Ascending aorta (tissue), 2 donors: ENCODE measurements at regions not wholly inside any gene's neighbourhood (a gene's known extent, or its start where the extent isn't known, plus 50 kb on each side); places are given as distances from the start of the nearest gene placed in this dataset.

ENCODE experiments used
- DNase-seq, 2 donors: peaks; one replicate each; pipeline ENCODE4 v3.0.0-alpha.2; 2019; ENCODE audit warnings: low spot score in 2 of 2
- H3K27ac ChIP-seq, 2 donors: fragments of 200-600 bp; sonication (generic); one replicate each; pipeline ENCODE4 v1.5.1; 2016 to 2017; ENCODE audit warnings: mild to moderate bottlenecking in 1 of 2
- H3K27me3 ChIP-seq: fragments of 200-600 bp; sonication (generic); one replicate; pipeline ENCODE4 v1.5.1; 2017
- H3K36me3 ChIP-seq, 2 donors: fragments of 200-600 bp; sonication (generic); one replicate each; pipeline ENCODE4 v1.5.1; 2016
- H3K4me1 ChIP-seq, 2 donors: fragments of 200-600 bp; sonication (generic); one replicate each; pipeline ENCODE4 v1.5.1; 2016 to 2017; ENCODE audit warnings: mild to moderate bottlenecking in 1 of 2
- H3K4me3 ChIP-seq, 2 donors: fragments of 200-600 bp; sonication (generic); one replicate each; pipeline ENCODE4 v1.5.1; 2016 to 2017; ENCODE audit warnings: mild to moderate bottlenecking in 1 of 2
- H3K9me3 ChIP-seq, 2 donors: fragments of 200-600 bp; sonication (generic); one replicate each; pipeline ENCODE4 v1.5.1; 2016
- intact Hi-C: fragments of 100-400 bp; cut with DNase I; formaldehyde crosslinking; loops from one replicate; pipeline ENCODE4 v1.15.1; 2023
- TF ChIP-seq, protein P1 (sequence below), 3 experiments: fragments of 200-600 bp in 2 of 3; fragments of 450-650 bp in 1 of 3; sonication (generic) in 2 of 3; IDR thresholded peaks; one replicate each; pipeline ENCODE4 v1.5.1; 2016 to 2019; ENCODE audit warnings: antibody characterized with exemption in 3 of 3, mild to moderate bottlenecking in 1 of 3, moderate library complexity in 1 of 3

DNA sequence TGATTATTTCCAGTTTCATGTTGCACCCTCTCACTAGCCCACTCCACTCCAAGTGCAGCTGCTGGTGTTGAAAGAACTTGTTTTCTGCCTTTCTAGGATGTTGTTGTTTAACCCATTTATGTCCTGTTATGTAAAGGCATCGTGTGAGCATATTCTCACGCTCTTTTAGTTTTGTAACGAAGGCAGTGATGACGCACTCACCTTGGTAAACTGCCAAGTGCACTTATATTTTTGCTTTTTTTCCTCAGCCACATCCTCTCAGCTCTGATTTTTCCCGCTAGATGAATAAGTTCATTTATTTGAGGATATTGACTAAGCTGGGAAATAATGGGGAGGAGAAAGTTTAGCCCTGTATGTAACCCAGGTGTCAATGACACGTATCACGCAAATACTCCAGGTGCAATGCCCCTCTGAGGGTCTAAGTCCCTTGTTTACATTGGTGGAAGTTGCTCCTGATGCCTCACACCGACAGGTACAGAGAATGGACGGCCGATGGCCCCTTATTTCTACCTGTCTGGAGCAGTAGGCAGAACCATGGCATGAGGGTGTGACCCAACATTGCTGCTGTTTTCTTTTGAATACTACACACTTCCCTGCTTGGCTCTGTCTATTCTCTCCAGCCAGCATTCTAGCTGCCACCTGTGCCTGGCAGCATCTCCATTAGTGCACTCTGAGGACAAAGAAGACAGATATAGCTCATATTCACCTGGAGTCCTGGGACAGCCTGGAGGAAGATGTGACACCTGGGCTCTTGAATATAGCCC is 132.7 kb upstream of the SLC24A3 start:
- intact Hi-C loops, result no loop called here
- no peak for DNase-seq
- TF ChIP-seq, protein P1, sequence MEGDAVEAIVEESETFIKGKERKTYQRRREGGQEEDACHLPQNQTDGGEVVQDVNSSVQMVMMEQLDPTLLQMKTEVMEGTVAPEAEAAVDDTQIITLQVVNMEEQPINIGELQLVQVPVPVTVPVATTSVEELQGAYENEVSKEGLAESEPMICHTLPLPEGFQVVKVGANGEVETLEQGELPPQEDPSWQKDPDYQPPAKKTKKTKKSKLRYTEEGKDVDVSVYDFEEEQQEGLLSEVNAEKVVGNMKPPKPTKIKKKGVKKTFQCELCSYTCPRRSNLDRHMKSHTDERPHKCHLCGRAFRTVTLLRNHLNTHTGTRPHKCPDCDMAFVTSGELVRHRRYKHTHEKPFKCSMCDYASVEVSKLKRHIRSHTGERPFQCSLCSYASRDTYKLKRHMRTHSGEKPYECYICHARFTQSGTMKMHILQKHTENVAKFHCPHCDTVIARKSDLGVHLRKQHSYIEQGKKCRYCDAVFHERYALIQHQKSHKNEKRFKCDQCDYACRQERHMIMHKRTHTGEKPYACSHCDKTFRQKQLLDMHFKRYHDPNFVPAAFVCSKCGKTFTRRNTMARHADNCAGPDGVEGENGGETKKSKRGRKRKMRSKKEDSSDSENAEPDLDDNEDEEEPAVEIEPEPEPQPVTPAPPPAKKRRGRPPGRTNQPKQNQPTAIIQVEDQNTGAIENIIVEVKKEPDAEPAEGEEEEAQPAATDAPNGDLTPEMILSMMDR (IDR thresholded peaks at IDR 0.05), result no peak

DNA sequence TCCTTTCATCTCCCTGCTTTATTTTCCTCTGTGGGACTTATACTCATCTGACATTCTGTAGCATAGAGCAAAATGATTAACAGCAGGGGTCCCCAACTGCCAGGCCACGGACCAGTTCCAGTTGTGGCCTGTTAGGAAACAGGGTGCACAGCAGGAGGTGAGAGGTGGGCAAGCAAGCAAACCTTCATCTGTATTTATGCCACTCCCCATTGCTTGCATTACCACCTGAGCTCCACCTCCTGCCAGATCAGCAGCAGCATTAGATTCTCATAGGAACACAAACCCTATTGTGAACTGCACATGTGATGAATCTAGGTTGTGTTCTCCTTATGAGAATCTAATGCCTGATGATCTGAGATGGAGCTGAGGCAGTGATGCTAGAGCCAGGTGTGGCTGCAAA is 130.5 kb upstream of the SLC24A3 start:
- no peaks in the 10 kb centered on the region for H3K27me3 ChIP-seq
- no peaks in the 10 kb centered on the region for H3K36me3 ChIP-seq
- no peaks in the 10 kb centered on the region for H3K9me3 ChIP-seq
- H3K4me3 ChIP-seq, result no peak overlapping the region
- no peaks in the 10 kb centered on the region for H3K4me1 ChIP-seq
- no peak overlapping the region for H3K27ac ChIP-seq
- DNase-seq, result no peak
- TF ChIP-seq, protein P1 (IDR thresholded peaks at IDR 0.05), result no peak
- intact Hi-C loops, result no loop called here

More for the DNA sequence above, 132.7 kb upstream of the SLC24A3 start:
- no peaks in the 10 kb centered on the region for H3K36me3 ChIP-seq
- H3K27me3 ChIP-seq, result no peaks in the 10 kb centered on the region
- H3K4me3 ChIP-seq, result no peak overlapping the region
- no peaks in the 10 kb centered on the region for H3K4me1 ChIP-seq
- no peaks in the 10 kb centered on the region for H3K9me3 ChIP-seq
- H3K27ac ChIP-seq, result no peak overlapping the region

DNA sequence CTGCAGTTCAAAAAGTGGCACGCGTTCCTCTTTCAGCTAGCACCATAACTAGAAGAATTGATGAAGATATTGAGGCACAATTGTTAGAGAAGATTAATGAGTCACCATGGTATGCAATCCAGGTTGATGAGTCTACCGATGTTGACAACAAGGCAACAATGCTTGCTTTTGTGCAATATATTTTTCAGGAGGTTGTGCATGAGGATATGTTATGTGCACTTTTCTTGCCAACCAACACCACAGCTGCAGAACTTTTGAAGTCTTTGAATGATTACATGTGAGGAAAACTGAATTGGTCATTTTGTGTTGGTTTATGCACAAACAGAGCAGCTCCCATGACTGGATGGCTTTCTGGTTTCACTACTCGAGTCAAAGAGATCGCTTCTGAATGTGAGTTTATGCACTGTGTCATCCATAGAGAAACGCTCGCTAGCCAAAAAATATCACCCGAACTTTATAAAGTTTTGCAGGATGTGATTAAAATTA is 129.3 kb upstream of the SLC24A3 start:
- Histone ChIP-seq H3K4me1 (no peaks in the 10 kb centered on the region), H3K27me3 (no peaks in the 10 kb centered on the region), H3K36me3 (no peaks in the 10 kb centered on the region), H3K9me3 (no peaks in the 10 kb centered on the region), H3K27ac (no peak overlapping the region), H3K4me3 (no peak overlapping the region)
- intact Hi-C loops, result no loop called here
- DNase-seq, result no peak
- TF ChIP-seq, protein P1 (IDR thresholded peaks at IDR 0.05), result no peak

DNA sequence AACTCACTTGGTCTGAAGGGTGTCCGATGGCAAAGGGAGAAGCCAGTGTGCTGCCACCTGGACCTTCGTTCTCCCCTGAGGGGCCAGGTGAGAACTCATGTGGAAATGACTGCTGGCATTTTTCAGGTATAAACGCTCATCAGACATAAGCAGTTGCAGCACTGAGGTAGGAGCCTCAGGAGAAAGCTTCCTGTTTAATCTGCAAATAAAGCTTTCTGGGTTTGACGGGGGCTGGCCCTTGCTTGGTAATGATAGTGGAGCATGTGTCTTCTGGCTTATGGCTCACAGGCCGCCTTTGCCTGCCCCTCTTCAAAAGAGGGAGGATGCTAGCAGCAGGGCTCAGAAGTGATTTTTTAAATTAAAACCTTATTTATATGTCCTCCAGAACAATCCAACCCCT is 122.1 kb upstream of the SLC24A3 start:
- TF ChIP-seq, protein P1 (IDR thresholded peaks at IDR 0.05), result no peak
- Histone ChIP-seq H3K27ac (no peak overlapping the region), H3K36me3 (no peaks in the 10 kb centered on the region), H3K9me3 (no peaks in the 10 kb centered on the region), H3K4me3 (no peak overlapping the region), H3K27me3 (no peaks in the 10 kb centered on the region), H3K4me1 (no peaks in the 10 kb centered on the region)
- intact Hi-C loops, result no loop called here
- DNase-seq, result no peak

DNA sequence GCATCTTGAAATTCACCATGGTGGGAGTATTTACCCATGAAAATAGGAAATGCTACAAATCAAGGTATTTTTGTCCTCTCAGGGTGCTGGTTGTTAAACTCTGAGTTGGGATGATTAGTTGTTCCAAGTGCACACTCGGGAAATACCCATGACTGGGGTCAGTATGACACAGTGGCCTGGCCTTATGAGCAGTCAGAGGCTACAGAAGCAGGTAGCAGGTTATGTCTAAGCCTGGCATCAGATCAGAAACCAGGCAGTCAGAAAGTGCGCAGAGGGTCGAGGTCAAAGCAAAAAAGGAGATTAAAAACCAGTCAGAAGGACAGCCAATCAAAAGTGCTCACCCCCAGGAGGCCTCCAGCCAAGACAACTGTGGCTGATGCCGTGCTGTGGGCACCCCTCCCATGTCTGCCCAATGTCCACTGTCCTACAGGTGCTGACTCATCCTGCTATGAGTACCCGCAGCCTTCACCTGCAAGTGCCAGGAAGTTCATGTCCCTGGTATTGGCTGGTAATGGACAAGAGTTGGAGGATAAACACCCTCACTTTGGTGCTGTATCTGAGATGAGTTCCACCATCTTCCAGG is 117.4 kb upstream of the SLC24A3 start:
- no peaks in the 10 kb centered on the region for H3K36me3 ChIP-seq
- no peak overlapping the region for H3K27ac ChIP-seq
- intact Hi-C loops, result no loop called here
- H3K4me1 ChIP-seq, result no peaks in the 10 kb centered on the region
- no peak for DNase-seq
- no peaks in the 10 kb centered on the region for H3K9me3 ChIP-seq
- H3K4me3 ChIP-seq, result no peak overlapping the region
- H3K27me3 ChIP-seq, result no peaks in the 10 kb centered on the region
- TF ChIP-seq, protein P1 (IDR thresholded peaks at IDR 0.05), result no peak
